HG02798 (cell line): ENCODE measurements at regions not wholly inside any gene's neighbourhood (a gene's known extent, or its start where the extent isn't known, plus 50 kb on each side); places are given as distances from the start of the nearest gene placed in this dataset.

Experiments used
- ATAC-seq: cut with Tn5 transposase; IDR thresholded peaks from one replicate; pipeline ENCODE4 v1.9.1; 2021; ENCODE audit warnings: mild to moderate bottlenecking; ENCODE audit not compliant: unreplicated experiment, poor library complexity

GRCh38 chrX:38886112-38886511, 84.9 kb downstream of the MID1IP1 start:
- no peak for ATAC-seq

DNA sequence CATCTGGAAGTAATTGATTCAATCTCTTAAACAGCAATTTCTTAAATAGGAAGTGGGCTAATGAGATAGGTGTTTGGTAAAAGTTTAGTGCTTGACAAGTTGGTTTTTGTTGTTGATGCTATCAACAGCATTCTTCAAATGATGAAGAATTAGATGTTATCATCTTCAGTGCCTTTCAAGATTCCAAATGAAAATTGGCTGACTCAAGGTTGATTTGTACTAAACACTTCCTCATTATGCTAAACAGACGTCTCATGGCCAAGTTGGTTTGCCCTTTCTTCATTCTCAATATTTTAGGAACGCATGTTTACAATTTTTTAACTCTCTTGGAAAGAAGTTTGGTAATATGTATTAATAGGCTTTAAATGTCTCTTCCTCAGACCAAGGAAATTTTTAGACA, 86.0 kb downstream of the MID1IP1 start:
- ATAC-seq: no peak

- ATAC-seq: no peak
These were observed 89.1 kb downstream of the MID1IP1 start for GRCh38 chrX:38890326-38890725.

- ATAC-seq: no peak
These were observed 89.7 kb downstream of the MID1IP1 start for GRCh38 chrX:38890963-38891362.

GRCh38 chrX:38891641-38892413, 90.6 kb downstream of the MID1IP1 start:
- ATAC-seq: peak; percentile 91

DNA sequence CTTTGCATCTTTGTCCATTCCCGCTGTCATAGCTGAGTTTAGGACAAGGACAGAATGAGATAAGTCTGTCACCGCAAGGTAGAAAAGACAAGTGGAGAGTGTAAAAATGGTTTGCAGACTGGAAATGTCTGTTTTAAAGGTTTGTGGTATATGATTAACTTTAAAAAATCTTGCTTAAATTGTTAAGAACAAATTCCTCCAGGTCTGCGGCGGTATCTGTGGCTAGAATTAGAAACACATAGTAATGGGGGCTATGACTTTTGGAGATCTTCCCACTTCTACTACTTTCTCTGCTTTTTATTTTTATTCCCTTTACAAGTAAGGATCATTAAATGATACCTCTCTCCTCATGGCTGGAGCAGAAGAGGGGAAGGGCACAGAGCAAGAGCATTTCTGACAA, 92.2 kb downstream of the MID1IP1 start:
- ATAC-seq: no peak

DNA sequence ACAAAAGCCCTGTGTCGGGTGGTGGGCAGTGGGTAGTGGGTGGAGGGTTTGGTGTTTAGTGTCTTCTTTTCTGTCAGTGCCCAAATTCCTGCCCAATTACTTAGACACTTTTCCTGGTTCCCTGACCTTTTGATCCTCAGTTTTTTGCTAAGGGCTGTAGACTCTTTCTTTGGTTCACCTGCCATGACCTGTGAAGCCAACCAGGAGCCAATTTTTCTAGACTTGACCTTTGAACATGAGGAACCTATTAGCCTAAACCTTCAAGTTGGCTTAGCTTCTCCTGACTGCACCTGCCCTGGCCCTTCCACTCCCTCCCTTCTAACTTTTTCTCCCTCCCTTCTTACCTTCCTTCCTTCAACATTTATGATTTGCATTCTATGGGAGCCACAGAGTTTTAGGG, 94.5 kb downstream of the MID1IP1 start:
- no peak for ATAC-seq

DNA sequence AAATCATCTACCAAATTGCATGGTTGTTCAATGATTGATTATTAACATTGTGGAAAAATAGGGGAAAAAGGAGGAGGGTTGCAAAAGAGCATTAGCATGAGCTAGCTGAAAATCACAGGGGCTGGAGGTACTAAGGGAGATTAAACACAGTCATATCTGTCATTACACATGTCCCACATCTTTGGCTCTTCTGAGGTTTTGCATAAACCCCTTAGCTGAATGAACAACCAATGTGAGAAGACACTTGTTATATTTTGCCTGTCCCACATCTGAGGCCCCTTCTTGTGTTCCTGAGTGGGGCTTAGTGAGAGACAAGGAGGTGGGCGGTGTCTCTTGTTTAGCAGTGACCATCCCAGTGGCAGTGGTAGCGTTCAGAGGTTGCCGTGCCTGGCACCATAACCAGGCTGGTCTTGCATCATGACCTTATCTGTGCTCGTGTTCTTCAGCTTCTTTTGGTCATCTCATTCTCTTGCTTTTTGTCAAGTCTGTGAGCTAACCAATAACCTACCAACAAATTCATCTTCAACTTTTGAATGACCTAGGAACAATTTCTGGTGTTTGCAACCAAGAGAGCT, 95.6 kb downstream of the MID1IP1 start:
- ATAC-seq: peak; percentile 82

- no peak for ATAC-seq
These were observed 97.0 kb downstream of the MID1IP1 start for GRCh38 chrX:38898261-38898660.

DNA sequence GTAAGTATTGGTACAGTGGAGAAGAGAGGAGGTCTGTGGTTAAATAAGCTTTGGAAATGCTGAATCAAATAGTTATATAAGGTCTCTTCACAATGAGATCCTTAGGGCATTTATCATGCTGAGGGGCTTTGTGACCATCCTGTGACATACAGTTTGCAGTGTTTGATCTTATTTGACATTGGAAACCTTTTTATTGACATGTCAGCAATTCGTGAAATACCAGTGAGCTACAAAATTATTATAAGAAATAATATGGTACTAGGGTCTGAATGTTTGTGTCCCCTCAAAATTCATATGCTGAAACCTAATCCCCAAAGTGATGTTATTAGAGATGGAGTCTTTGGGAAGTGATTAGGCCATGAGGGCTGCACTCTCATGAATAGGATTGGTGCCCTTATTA, 98.4 kb downstream of the MID1IP1 start:
- ATAC-seq: no peak

GRCh38 chrX:38900719-38901118, 99.5 kb downstream of the MID1IP1 start:
- ATAC-seq: no peak

DNA sequence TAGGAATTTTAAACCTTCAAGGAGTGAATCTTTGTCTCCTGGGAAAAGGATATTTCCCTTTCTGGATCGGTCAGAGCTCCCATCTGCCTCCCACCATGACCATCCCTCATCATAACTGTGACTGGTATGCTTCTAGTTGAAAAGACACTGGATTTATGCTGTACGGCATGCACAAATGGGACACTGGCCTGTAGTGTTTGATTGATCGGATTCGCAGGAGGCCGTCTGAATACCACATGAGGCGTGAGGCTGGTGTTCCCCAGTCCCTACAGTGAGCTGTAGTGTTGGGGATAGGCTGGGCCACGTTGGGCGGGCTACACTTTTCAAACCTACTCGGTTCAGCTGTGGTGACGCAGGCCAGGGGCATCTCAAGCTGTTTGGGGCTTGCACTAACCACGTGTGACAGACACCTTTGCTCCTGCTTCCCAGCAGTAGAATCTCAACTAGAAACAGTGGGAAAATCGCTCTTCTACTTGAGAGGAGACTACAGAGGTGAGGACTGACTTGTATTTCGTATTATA, 101.8 kb downstream of the MID1IP1 start:
- no peak for ATAC-seq

GRCh38 chrX:38916801-38917200, 115.5 kb downstream of the MID1IP1 start:
- ATAC-seq: no peak

GRCh38 chrX:38917954-38918353, 116.7 kb downstream of the MID1IP1 start:
- no peak for ATAC-seq

GRCh38 chrX:38919202-38919601, 117.9 kb downstream of the MID1IP1 start:
- peak; percentile 33 for ATAC-seq

DNA sequence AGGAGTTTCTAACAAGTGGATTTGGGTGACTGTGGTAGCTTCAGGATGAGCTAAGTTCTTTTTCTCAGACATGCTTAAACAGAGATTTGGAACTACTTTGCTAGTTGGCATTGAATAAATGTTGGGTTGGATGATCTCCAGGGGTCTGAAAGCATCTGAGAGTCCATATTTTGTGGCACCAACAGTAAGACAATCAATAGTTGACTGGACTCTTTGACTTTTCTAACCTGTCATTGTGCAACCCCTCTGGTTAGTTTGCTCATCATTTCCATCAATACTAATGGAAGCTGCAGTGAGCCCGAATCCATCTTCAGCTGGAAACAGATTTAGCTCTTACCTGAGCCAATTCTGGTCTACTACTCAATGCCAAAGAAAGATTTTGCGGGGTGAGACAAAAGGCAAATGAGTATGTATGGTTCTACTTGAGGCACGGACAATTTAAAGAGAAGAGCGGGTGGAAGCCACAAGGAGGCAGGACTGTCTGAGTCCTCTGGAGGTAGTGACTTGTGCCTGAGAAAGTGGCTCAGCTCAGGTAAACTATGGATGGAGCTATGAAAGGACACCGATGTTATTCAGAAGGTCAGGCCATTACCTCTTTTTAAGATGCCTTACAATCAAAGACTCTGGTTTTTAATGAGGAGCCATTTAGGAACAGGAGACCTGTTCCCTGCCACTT, 118.7 kb downstream of the MID1IP1 start:
- no peak for ATAC-seq

DNA sequence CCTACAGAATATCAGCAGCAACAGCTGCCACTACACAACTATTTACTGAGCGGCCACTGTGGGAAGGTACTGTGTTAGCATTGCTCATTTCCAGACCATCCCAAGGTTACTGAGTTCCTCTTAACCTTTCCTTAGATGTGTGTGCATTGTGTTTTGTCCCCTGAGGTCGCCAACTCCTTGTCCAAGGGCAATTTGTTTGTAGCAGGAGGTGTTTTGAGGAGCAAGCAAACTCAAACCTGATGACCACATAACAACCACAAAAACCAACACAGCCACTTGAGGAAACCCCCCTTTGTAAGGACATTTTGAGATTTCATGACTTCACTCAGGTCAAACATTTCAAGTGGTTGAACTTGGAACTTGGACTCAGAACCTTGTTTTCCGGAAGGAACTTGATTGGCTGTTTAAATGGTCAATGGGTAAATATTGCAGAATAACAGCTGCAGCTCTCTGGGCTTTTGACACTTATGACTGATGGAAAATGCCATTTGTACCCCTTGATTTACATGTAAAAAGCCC, 122.3 kb downstream of the MID1IP1 start:
- peak; percentile 59 for ATAC-seq

DNA sequence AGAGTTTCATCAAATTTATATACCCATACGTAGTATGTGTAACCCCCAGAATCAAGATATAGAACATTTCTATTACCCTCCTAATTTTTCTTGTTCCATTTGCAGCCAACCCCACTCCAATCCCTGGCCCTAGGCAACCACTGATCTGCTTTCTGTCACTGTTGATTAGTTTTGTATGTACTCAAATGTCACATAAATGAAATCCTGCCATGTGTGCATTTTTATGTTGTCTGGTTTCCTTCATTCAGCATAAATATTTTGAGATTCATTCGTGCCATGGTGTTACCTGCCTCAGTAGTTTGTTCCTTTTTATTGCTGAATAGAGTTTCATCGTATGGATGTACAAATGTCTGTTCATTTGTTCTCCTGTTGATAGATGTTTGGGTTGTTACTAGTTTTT, 126.3 kb downstream of the MID1IP1 start:
- no peak for ATAC-seq

GRCh38 chrX:38929966-38930421, 128.7 kb downstream of the MID1IP1 start:
- ATAC-seq: no peak

DNA sequence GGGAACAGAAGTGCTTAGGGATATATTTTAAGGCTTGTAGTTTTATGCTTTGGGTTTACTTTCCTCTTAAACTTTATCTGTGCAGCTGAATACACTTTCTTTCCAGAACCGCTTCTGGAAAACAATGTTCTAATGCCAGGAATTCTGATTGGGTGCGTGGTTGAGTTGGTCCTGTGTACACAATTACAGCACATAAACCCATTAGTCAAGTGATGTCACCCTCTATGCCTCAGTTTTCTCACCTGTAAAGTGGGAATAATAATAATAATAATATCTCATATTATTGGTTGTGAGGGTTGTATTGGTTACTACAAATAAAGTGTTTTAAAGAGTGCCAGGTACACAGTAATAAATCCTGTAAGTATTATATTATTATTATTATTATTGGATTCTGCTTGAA, 129.2 kb downstream of the MID1IP1 start:
- no peak for ATAC-seq

GRCh38 chrX:38935561-38935960, 134.3 kb downstream of the MID1IP1 start:
- ATAC-seq: no peak
